DND-41 (cell line): ENCODE measurements at regions not wholly inside any gene's neighbourhood (a gene's known extent, or its start where the extent isn't known, plus 50 kb on each side); places are given as distances from the start of the nearest gene placed in this dataset.

Experiments used
- CTCF ChIP-seq: IDR thresholded peaks from 2 replicates; pipeline ENCODE4 v1.5.1; 2012; ENCODE audit warnings: borderline replicate concordance, low read length, moderate library complexity, mild to moderate bottlenecking; ENCODE audit not compliant: poor library complexity, severe bottlenecking; ENCODE audit errors: extremely low read depth
- EZH2 ChIP-seq: IDR thresholded peaks from 3 replicates; pipeline ENCODE4 v1.6.1; 2012; ENCODE audit warnings: borderline replicate concordance, low read depth, mild to moderate bottlenecking, moderate library complexity, low read length, inconsistent platforms; ENCODE audit not compliant: severe bottlenecking

- TF ChIP-seq CTCF: no peak
- TF ChIP-seq EZH2: no peak
Observed at GRCh38 chr11:55457641-55458040, 89.9 kb downstream of the OR4A15 start.
